B cell (primary cell): ENCODE measurements at regions not wholly inside any gene's neighbourhood (a gene's known extent, or its start where the extent isn't known, plus 50 kb on each side); places are given as distances from the start of the nearest gene placed in this dataset.

Experiments used
- CTCF ChIP-seq: fragments of 200-600 bp; IDR thresholded peaks from one replicate; pipeline ENCODE4 v1.8.0; 2022; ENCODE audit warnings: antibody characterized with exemption, mild to moderate bottlenecking
- EZH2 ChIP-seq: IDR thresholded peaks from 2 replicates; pipeline ENCODE4 v1.6.1; 2012; ENCODE audit warnings: borderline replicate concordance, low read depth, mild to moderate bottlenecking, moderate library complexity, low read length; ENCODE audit not compliant: insufficient read depth, poor library complexity, severe bottlenecking

DNA sequence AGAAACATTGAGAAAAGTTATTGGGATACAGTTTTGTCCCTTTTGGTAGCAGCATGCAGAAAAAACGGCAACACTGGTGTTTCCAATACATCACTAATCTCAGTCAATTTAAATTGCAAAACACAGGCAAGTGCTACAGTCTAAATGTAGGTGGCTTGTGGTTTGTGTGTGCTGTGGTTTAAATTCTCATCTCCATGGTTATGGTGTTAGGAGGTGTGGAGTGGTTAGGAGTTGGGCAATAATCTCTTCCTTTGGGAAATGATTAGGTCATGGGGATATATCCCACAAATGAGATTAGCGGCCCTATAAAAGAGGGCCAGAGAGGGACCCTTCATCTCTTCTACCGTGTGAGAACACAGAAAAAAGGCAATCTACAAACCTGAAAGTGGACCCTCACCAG is 1344.3 kb downstream of the ADGRL3 start:
- TF ChIP-seq CTCF (no peak), EZH2 (no peak)
